KOPT-K1 (cell line): ENCODE measurements at regions not wholly inside any gene's neighbourhood (a gene's known extent, or its start where the extent isn't known, plus 50 kb on each side); places are given as distances from the start of the nearest gene placed in this dataset.

ENCODE experiments used
- H3K27ac ChIP-seq: fragments of 200-600 bp; sonication (generic); 2 replicates; pipeline ENCODE4 v1.5.1; 2016; ENCODE audit warnings: antibody characterized with exemption, mild to moderate bottlenecking, low read depth, low read length; ENCODE audit not compliant: poor library complexity, severe bottlenecking
- H3K36me3 ChIP-seq: fragments of 200-600 bp; sonication (generic); 2 replicates; pipeline ENCODE4 v1.5.1; 2017; ENCODE audit warnings: antibody characterized with exemption, mild to moderate bottlenecking, low read length, moderate library complexity; ENCODE audit not compliant: insufficient read depth
- H3K9me3 ChIP-seq: fragments of 200-600 bp; sonication (generic); 2 replicates; pipeline ENCODE4 v1.5.1; 2017; ENCODE audit warnings: antibody characterized with exemption, low read length, mild to moderate bottlenecking; ENCODE audit not compliant: insufficient read depth, poor library complexity, severe bottlenecking

- peaks cover 6% of the 10 kb centered on the region for H3K9me3 ChIP-seq
- no peaks in the 10 kb centered on the region for H3K36me3 ChIP-seq
- H3K27ac ChIP-seq, result no peak overlapping the region
Measured at GRCh38 chr3:104992676-104993075, 374.0 kb upstream of the ALCAM start.

- no peaks in the 10 kb centered on the region for H3K36me3 ChIP-seq
- H3K9me3 ChIP-seq, result no peaks in the 10 kb centered on the region
- H3K27ac ChIP-seq, result no peak overlapping the region
Measured at GRCh38 chr3:105006164-105006563, 360.5 kb upstream of the ALCAM start.

DNA sequence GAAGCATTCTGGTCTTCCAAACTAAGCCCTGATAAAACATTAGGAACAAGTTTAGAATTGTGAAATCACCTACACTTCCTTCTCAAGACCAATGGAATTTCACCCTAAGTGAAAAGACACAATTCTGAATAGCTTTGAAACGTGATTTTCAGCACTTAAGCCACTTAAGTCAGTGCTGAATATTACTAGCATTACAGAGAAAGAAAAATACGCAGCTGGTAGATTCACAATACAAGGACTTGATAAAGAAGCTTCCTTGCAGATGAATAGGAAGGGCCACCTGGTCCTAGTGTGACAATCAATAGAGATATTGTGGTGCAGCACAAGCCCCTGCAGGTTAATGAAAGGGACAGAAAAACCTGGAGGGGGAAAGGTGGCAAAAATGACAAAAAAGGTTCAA, 353.1 kb upstream of the ALCAM start:
- Histone ChIP-seq H3K36me3 (no peaks in the 10 kb centered on the region), H3K27ac (no peak overlapping the region), H3K9me3 (no peaks in the 10 kb centered on the region)

DNA sequence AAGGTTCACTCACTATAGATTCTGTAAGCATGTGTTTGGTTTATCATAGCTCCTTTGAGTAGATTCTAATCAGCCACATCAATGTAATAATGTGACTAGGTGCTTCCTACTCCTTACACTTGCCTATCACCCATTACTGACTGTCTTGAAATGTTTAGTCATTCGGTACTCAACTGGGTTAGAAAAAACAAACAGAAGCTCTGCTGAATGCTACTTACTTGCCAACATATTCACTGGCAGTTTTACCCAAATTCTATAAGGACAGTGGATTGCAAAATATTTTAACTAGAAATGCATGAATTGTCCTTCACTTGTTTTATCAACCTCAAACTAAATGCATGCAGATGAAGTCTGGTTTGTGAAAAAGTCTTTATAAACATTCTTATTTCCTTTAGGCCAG, 352.1 kb upstream of the ALCAM start:
- Histone ChIP-seq H3K27ac (no peak overlapping the region), H3K9me3 (no peaks in the 10 kb centered on the region)

GRCh38 chr3:105022813-105023212, 343.9 kb upstream of the ALCAM start:
- no peaks in the 10 kb centered on the region for H3K36me3 ChIP-seq
- no peaks in the 10 kb centered on the region for H3K9me3 ChIP-seq
- H3K27ac ChIP-seq, result no peak overlapping the region

More for the DNA sequence above, 352.1 kb upstream of the ALCAM start:
- no peaks in the 10 kb centered on the region for H3K36me3 ChIP-seq

DNA sequence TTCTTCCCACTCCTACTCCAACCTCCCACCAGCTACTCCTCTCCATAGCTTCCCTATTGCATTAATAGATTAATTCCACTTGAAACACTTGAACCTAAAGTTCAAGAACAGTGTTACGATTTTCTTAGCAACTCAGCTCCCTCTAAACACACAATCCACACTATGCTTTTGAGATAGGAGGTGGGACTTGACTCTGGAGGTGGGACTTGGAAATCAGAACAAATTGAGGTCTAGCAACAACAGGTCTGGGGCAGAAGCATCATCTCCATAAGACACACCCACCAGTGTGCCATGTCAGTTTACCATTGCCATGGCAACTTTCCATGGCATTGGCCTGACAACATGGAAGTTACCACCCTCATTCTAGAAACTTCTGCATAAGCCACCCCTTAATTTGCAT, 336.5 kb upstream of the ALCAM start:
- H3K36me3 ChIP-seq, result no peaks in the 10 kb centered on the region
- no peaks in the 10 kb centered on the region for H3K9me3 ChIP-seq
- no peak overlapping the region for H3K27ac ChIP-seq

DNA sequence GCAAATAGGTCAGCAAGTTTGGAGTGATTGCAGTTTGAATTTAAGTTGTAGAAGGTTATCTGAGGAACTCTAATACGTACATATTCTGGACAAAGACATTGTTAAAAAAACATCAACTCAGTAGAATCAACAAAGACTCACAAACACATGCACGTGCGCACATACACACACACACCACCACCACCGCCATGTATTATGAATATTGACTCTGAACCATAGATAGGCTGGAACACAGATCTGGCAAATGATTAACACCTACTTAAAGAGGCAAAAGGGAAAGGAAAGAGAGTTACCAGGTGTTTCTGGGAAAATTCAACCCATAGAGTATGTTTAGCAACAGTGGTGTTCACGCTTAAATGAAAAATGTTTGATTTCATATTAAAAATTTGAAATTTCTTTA, 334.2 kb upstream of the ALCAM start:
- H3K9me3 ChIP-seq, result no peaks in the 10 kb centered on the region
- H3K27ac ChIP-seq, result no peak overlapping the region
- no peaks in the 10 kb centered on the region for H3K36me3 ChIP-seq

DNA sequence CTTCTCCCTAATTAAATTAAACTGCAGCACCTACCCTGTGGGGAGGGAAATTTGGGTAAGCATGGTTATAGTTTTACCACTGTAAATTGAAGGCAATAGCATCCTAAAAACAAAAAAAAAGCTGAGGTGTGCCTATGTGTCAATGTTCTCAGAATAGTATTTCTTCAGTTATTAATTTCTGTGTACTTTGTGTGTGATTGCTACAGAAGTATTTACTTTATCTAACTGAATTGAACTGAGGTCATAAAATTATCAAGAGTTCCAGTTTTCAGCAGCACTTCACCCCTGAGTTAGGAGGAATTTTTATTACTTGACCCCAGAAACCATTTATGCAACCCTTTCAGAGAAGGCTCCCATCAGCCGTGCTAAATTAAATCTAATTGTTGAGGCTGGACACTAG, 333.6 kb upstream of the ALCAM start:
- Histone ChIP-seq H3K36me3 (no peaks in the 10 kb centered on the region), H3K27ac (no peak overlapping the region), H3K9me3 (no peaks in the 10 kb centered on the region)

DNA sequence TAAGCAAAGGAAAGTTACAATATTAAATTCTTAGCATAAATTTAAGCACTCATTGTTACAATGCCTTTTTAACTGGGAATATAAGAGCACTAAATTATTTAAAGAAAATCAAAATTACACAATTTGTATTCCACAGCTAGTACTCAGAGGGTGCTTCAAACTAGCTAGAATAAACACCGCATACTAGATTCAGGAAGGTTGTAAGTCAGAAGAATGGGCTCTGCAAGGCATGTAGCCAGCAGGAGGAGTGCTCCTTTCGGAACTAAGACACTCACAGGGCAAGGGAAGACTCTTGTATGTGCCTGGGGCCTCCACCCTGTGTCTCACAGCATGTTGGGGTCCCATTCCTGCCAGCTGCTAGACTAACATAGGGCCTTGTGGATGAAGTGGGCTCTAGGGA, 327.7 kb upstream of the ALCAM start:
- no peaks in the 10 kb centered on the region for H3K9me3 ChIP-seq
- no peak overlapping the region for H3K27ac ChIP-seq
- H3K36me3 ChIP-seq, result no peaks in the 10 kb centered on the region

GRCh38 chr3:105040026-105040622, 326.6 kb upstream of the ALCAM start:
- Histone ChIP-seq H3K27ac (no peak overlapping the region), H3K36me3 (no peaks in the 10 kb centered on the region)

GRCh38 chr3:105042586-105042985, 324.1 kb upstream of the ALCAM start:
- H3K9me3 ChIP-seq, result no peaks in the 10 kb centered on the region
- no peaks in the 10 kb centered on the region for H3K36me3 ChIP-seq
- no peak overlapping the region for H3K27ac ChIP-seq

More at GRCh38 chr3:105040026-105040622, 326.6 kb upstream of the ALCAM start:
- H3K9me3 ChIP-seq, result no peaks in the 10 kb centered on the region

DNA sequence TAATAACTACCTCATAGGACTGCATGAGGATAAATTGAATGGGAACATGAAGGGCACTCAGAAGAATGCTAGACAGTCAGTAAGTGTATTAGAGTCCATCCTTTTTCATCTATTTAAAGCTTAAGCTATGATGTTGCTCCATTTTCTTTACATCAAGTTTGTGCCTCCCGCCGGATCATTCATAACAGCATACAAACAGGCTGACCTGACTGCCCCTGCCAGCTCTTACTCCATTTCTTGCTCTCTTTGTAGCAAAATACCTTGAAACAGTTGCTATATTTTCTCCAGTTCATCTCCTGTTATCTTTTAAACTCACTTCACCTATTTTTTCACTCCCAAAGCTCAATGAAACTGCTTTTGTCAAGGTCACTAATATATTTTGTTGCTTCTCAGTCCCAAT, 315.6 kb upstream of the ALCAM start:
- H3K27ac ChIP-seq, result no peak overlapping the region
- no peaks in the 10 kb centered on the region for H3K9me3 ChIP-seq
- no peaks in the 10 kb centered on the region for H3K36me3 ChIP-seq

DNA sequence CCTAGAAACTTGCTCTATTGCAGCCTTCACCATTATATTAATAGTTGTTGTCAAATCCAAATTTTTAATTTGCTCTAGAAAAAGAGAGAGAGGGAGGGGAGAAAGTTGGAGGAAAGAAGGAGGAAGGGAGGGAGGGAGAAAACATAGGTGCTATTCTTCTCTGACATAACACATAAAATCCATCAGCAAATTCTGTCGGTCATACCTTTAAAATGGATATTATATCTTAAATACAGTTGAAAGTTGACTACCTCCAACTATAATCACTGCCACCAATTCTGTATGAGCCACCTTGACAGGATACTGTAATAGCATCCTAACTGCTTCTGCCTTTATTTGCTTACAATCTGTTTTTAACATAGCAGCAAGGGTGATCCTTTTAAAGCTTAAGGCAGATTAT, 314.7 kb upstream of the ALCAM start:
- Histone ChIP-seq H3K9me3 (no peaks in the 10 kb centered on the region), H3K27ac (no peak overlapping the region), H3K36me3 (no peaks in the 10 kb centered on the region)

- no peak overlapping the region for H3K27ac ChIP-seq
- no peaks in the 10 kb centered on the region for H3K9me3 ChIP-seq
- no peaks in the 10 kb centered on the region for H3K36me3 ChIP-seq
Measured at GRCh38 chr3:105062853-105063252, 303.9 kb upstream of the ALCAM start.

DNA sequence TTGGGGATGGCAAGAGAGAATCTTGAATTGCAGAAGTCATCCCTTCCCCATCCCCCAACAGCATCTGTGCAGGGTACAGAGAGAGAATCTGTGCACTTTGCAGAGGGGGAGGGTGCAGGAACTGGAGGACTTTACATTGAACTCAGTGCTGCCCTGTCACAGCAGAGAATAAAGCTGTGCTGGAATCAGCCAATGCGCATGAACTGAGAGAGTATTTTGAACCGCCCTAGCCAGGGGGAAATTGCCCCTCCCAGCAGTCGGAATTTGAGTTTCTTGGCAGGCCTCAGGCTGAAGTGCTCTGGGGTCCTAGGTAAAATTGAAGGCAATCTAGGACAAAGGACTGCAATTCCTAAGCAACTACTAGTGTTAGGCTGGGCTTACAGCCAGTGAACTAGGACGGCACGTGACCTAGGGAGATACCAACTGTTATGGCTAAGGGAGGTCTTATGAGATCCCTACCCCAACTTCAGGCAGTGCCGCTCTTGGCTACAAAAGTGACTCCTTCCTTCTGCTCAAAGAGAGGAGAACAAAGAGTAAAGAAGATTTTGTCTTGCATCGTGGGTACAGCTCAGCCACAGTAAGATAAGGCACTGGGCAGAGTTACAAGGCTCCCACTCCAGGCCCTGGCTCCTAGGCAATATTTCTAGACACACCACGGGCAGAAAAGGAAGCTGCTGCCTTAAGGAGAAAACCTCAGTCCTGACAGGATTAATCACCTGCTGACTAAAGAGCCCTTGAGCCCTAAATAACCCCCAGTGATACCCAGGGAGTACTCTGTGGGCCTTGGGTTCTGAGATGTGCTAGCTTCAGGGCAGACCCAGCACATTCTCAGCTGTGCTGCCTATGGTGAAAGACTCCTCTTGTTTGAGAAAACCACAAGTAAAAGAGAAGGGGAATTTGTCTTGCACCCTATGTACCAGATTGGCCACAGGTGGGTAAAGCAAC, 300.5 kb upstream of the ALCAM start:
- H3K9me3 ChIP-seq, result no peaks in the 10 kb centered on the region

DNA sequence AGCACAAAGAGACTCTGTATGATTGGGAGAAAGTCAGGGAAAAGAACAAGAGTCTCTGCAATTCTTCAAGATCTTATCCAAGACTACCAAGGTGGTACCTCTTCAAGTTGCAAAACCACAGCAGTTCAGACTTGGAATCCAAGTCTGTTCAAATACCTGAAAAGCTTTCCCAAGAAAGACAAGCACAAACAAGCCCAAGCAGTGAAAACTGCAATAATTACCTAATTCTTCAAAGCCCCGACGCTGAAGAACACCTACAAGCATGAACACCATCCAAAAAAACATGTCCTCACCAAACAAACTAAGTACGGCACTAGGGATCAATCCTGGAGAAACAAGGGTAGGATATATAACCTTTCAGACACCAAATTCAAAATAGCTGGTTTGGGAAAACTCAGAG, 299.3 kb upstream of the ALCAM start:
- H3K36me3 ChIP-seq, result no peaks in the 10 kb centered on the region
- H3K9me3 ChIP-seq, result no peaks in the 10 kb centered on the region
- no peak overlapping the region for H3K27ac ChIP-seq

More for the DNA sequence above, 300.5 kb upstream of the ALCAM start:
- Histone ChIP-seq H3K36me3 (no peaks in the 10 kb centered on the region), H3K27ac (no peak overlapping the region)
